ENCODE measurements at regions not wholly inside any gene's neighbourhood (a gene's known extent, or its start where the extent isn't known, plus 50 kb on each side); places are given as distances from the start of the nearest gene placed in this dataset.

- no peak overlapping the region for H3K27ac ChIP-seq (ENCODE audit: low read depth)
- Mint-ChIP-seq H3K9me3 (peaks cover 40% of the 10 kb centered on the region), H3K36me3 (ENCODE audit: low read depth) (peaks cover 30% of the 10 kb centered on the region), H3K27me3 (ENCODE audit: insufficient read depth, low read depth, poor library complexity) (peaks cover 4% of the 10 kb centered on the region), H3K27ac (no peak overlapping the region), H3K4me1 (0 out of 3 replicates have a peak, but pooled peaks cover 2% of the 10 kb centered on the region), H3K4me3 (no peak overlapping the region)
- DNase-seq (ENCODE audit: low spot score), result no peak
- no peak for ATAC-seq
- no peak overlapping the region for H3K4me2 ChIP-seq
- H3K9me2 ChIP-seq (ENCODE audit: insufficient read depth), result peaks cover 29% of the 10 kb centered on the region
- TF ChIP-seq EZH2phosphoT487 (IDR thresholded peaks at IDR 0.05; ENCODE audit: unreplicated experiment) (no peak), REST (IDR thresholded peaks at IDR 0.05; ENCODE audit: unreplicated experiment) (no peak), CREB1 (CRISPR knock-in tag; IDR thresholded peaks at IDR 0.05; ENCODE audit: low read depth) (no peak), ZNF114 (CRISPR knock-in tag; IDR thresholded peaks at IDR 0.05) (no peak), ZNF462 (CRISPR knock-in tag; IDR thresholded peaks at IDR 0.05) (no peak), ZNF331 (CRISPR knock-in tag; IDR thresholded peaks at IDR 0.05; ENCODE audit: low read depth) (no peak), POLR2AphosphoS5 (IDR thresholded peaks at IDR 0.05; ENCODE audit: low read depth) (no peak), ETS1 (IDR thresholded peaks at IDR 0.05) (no peak)
- no peaks in the 10 kb centered on the region for H3K4me1 ChIP-seq (ENCODE audit: insufficient read depth)
- no peaks in the 10 kb centered on the region for H3K79me2 ChIP-seq (replicated peaks; ENCODE audit: insufficient read depth)
- H3K27me3 ChIP-seq (ENCODE audit: insufficient read depth), result no peaks in the 10 kb centered on the region
- no peaks in the 10 kb centered on the region for H4K20me1 ChIP-seq (replicated peaks; ENCODE audit: insufficient read depth)
- H2AFZ ChIP-seq, result no peak overlapping the region
- no peaks in the 10 kb centered on the region for H3F3A ChIP-seq (replicated peaks; ENCODE audit: low read depth)
- H3K4me3 ChIP-seq, result no peak overlapping the region
- H3K36me3 ChIP-seq (ENCODE audit: insufficient read depth), result no peaks in the 10 kb centered on the region
Observed at GRCh38 chr6:142534076-142534475, 232.3 kb downstream of the ADGRG6 start.
